ENCODE measurements at regions not wholly inside any gene's neighbourhood (a gene's known extent, or its start where the extent isn't known, plus 50 kb on each side); places are given as distances from the start of the nearest gene placed in this dataset.

DNA sequence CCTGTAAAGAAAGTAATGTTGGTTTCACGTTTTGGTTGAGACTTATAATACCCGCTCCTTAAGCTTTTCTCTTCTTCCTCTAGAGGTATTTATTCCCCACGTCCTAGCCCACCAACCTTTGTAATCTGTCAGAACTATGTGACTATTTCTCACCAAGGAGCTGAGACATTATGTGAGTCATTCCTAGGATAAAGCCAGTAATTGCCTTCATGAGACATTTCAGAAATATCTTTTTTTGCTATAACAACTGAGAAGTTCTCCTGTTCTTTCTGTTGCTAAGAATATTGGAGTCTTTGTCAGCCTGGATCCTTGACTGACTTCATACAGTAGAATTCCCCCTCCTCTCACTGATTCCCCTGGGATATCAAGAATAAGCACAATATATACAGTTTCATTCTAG is 1497.0 kb upstream of the TENM4 start (continued):
- no peak for TF ChIP-seq CBX8 (IDR thresholded peaks at IDR 0.05; ENCODE audit: borderline replicate concordance, low read depth, low read length)

DNA sequence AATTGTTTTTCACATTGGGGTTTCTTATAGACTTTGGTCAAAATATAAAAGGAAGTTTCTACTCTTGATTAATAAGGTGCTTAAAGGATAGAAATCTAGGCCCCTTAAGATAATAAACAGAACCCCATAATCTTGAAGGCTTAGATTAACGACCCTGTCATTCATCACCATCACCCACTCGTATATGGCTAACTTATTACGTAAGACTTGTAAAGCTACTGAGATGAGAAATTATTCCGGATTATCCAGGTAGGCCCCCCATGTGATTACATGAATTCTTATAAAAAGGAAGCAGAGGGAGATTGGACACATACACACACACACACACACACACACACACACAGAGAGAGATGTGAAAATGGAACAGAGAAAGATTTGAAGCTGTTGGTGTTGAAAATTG is 1489.2 kb upstream of the TENM4 start:
- no peak overlapping the region for H2BK12ac ChIP-seq (ENCODE audit: low read depth, low read length)
- no peak overlapping the region for H4K91ac ChIP-seq (replicated peaks; ENCODE audit: insufficient read length, low read length)
- POLR2A ChIA-PET (ENCODE audit: partially characterized antibody) = no interaction called here
- WGBS, 2 experiments (ENCODE audit: extremely low coverage in 1 of 2, insufficient coverage in 1 of 2, insufficient read length in 1 of 2, insufficient replicate concordance in 2 of 2, low coverage in 1 of 2, low lambda C conversion rate in 2 of 2, missing lambda C conversion rate in 1 of 2) = 96% methylated on average over 4 of the region's 4 CpGs; no CpG with 5 or more reads in 1 of the 2 experiments
- no peaks in the 10 kb centered on the region for H3K79me2 ChIP-seq (ENCODE audit: control insufficient read depth in 1 of 2, insufficient read depth in 2 of 2, low read length in 2 of 2)
- no peak overlapping the region for H3K56ac ChIP-seq (replicated peaks; ENCODE audit: insufficient read length, low read depth, low read length)
- no peaks in the 10 kb centered on the region for H4K20me1 ChIP-seq (replicated peaks in 1 of 2; ENCODE audit: control insufficient read depth in 1 of 2, insufficient read depth in 2 of 2, low read length in 2 of 2)
- H3K4me3 ChIP-seq (ENCODE audit: extremely low read depth in 1 of 4, insufficient read depth in 2 of 4, low read depth in 3 of 4, low read length in 4 of 4) = no peak overlapping the region
- TF ChIP-seq SIN3A (conservative IDR thresholded peaks at IDR 0.05 in 1 of 2, IDR thresholded peaks at IDR 0.05 in 1 of 2; ENCODE audit: low read depth in 1 of 2, low read length in 2 of 2) = no peak
- TF ChIP-seq HDAC2 (IDR thresholded peaks at IDR 0.05; ENCODE audit: borderline replicate concordance in 1 of 2, low read depth in 2 of 2, low read length in 2 of 2) = no peak
- no peak for TF ChIP-seq BRCA1 (IDR thresholded peaks at IDR 0.05; ENCODE audit: low read depth, low read length)
- no peak for TF ChIP-seq MAFK (IDR thresholded peaks at IDR 0.05; ENCODE audit: low read depth, low read length)
- TF ChIP-seq, protein P1, sequence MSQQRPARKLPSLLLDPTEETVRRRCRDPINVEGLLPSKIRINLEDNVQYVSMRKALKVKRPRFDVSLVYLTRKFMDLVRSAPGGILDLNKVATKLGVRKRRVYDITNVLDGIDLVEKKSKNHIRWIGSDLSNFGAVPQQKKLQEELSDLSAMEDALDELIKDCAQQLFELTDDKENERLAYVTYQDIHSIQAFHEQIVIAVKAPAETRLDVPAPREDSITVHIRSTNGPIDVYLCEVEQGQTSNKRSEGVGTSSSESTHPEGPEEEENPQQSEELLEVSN (IDR thresholded peaks at IDR 0.05) = no peak
- H3K4me2 ChIP-seq (ENCODE audit: insufficient read depth in 1 of 2, low read depth in 2 of 2, low read length in 2 of 2) = no peak overlapping the region
- H2BK15ac ChIP-seq (ENCODE audit: low read length) = no peak overlapping the region
- no peaks in the 10 kb centered on the region for H3K9me3 ChIP-seq (ENCODE audit: insufficient read depth in 2 of 2, low read depth in 1 of 2, low read length in 1 of 2)
- H2AK5ac ChIP-seq (ENCODE audit: low read depth, low read length) = no peak overlapping the region
- H3K23ac ChIP-seq (ENCODE audit: insufficient read length) = no peak overlapping the region
- H3K36me3 ChIP-seq (ENCODE audit: control insufficient read depth in 2 of 4, insufficient read depth in 4 of 4, low read length in 3 of 4) = no peaks in the 10 kb centered on the region
- no peak overlapping the region for H2BK120ac ChIP-seq (replicated peaks; ENCODE audit: low read depth, low read length)
- no peak overlapping the region for H3K14ac ChIP-seq (ENCODE audit: insufficient read length)
- H2AFZ ChIP-seq (ENCODE audit: low read length) = no peak overlapping the region
- no peak overlapping the region for H3K4ac ChIP-seq (replicated peaks; ENCODE audit: insufficient read length, low read depth, low read length)
- no peak overlapping the region for H3K27ac ChIP-seq (ENCODE audit: low read depth, low read length)
- H4K8ac ChIP-seq (ENCODE audit: extremely low read depth, insufficient read depth, low read length) = no peak overlapping the region
- H2BK20ac ChIP-seq (ENCODE audit: low read length) = no peak overlapping the region
- DNase-seq (ENCODE audit: low read depth in 1 of 2, low spot score in 2 of 2) (no peak), FAIRE-seq (no peak)
- H3K4me1 ChIP-seq (replicated peaks in 1 of 4; ENCODE audit: control insufficient read depth in 3 of 4, insufficient read depth in 4 of 4, low read length in 3 of 4) = no peaks in the 10 kb centered on the region
- CTCF ChIA-PET (ENCODE audit: partially characterized antibody) = no interaction called here
- no peaks in the 10 kb centered on the region for H3K27me3 ChIP-seq (replicated peaks in 1 of 4; ENCODE audit: control insufficient read depth in 3 of 4, extremely low read depth in 1 of 4, insufficient read depth in 3 of 4, low read length in 3 of 4)
- no peak overlapping the region for H3K9ac ChIP-seq (replicated peaks in 1 of 4; ENCODE audit: extremely low read depth in 1 of 4, low read depth in 3 of 4, low read length in 3 of 4)
- no peaks in the 10 kb centered on the region for H3K79me1 ChIP-seq (ENCODE audit: low read depth, low read length)
- H4K5ac ChIP-seq (ENCODE audit: insufficient read length, low read depth, low read length) = no peak overlapping the region
- H3K23me2 ChIP-seq (ENCODE audit: low read depth, low read length) = no peaks in the 10 kb centered on the region
- no peak overlapping the region for H3K18ac ChIP-seq (ENCODE audit: extremely low read depth, low read length)
- H2BK5ac ChIP-seq (ENCODE audit: low read depth, low read length) = no peak overlapping the region

Data from H1 (cell line).